Karpas-422 (cell line): ENCODE measurements at regions not wholly inside any gene's neighbourhood (a gene's known extent, or its start where the extent isn't known, plus 50 kb on each side); places are given as distances from the start of the nearest gene placed in this dataset.

ENCODE experiments used
- DNase-seq: peaks from one replicate; pipeline ENCODE4 v3.0.0-alpha.2; 2015
- H2AFZ ChIP-seq: fragments of 200-600 bp; sonication (generic); 2 replicates; pipeline ENCODE4 v1.6.1; 2014; ENCODE audit warnings: antibody characterized with exemption, low read length, mixed read lengths
- H3K27ac ChIP-seq: fragments of 200-600 bp; sonication (generic); 2 replicates; pipeline ENCODE4 v1.5.1; 2014; ENCODE audit warnings: mild to moderate bottlenecking, low read length, moderate library complexity
- H3K27me3 ChIP-seq: fragments of 200-600 bp; sonication (generic); 2 replicates; pipeline ENCODE4 v1.6.1; 2014; ENCODE audit warnings: low read length, mixed read lengths
- H3K36me3 ChIP-seq: fragments of 200-600 bp; sonication (generic); 2 replicates; pipeline ENCODE4 v1.6.1; 2014; ENCODE audit warnings: low read length, mixed read lengths; ENCODE audit not compliant: insufficient read depth
- H3K4me1 ChIP-seq: fragments of 200-600 bp; sonication (generic); 2 replicates; pipeline ENCODE4 v1.6.1; 2014; ENCODE audit warnings: mild to moderate bottlenecking, low read length, mixed read lengths
- H3K4me2 ChIP-seq: fragments of 200-600 bp; sonication (generic); 2 replicates; pipeline ENCODE4 v1.6.1; 2014; ENCODE audit warnings: low read length, low read depth, mild to moderate bottlenecking; ENCODE audit not compliant: poor library complexity, severe bottlenecking
- H3K4me3 ChIP-seq: fragments of 200-600 bp; sonication (generic); 2 replicates; pipeline ENCODE4 v1.5.1; 2014; ENCODE audit warnings: mild to moderate bottlenecking, antibody characterized with exemption, low read length, mixed read lengths
- H3K79me2 ChIP-seq: fragments of 200-600 bp; sonication (generic); 2 replicates; pipeline ENCODE4 v1.6.1; 2014; ENCODE audit warnings: mild to moderate bottlenecking, low read length, mixed read lengths
- H3K9ac ChIP-seq: fragments of 200-600 bp; sonication (generic); 2 replicates; pipeline ENCODE4 v1.6.0; 2014; ENCODE audit warnings: low read length
- H3K9me2 ChIP-seq: fragments of 200-600 bp; sonication (generic), shearing (Covaris generic); replicated peaks from 2 replicates; pipeline ENCODE4 v1.6.0; 2014; ENCODE audit warnings: mild to moderate bottlenecking, low read length, moderate library complexity; ENCODE audit not compliant: insufficient read depth
- H3K9me3 ChIP-seq: fragments of 300-700, 200-600 bp; sonication (generic); 2 replicates; pipeline ENCODE4 v1.6.1; 2014; ENCODE audit warnings: low read length, mixed read lengths
- H4K20me1 ChIP-seq: fragments of 200-600 bp; sonication (generic); 2 replicates; pipeline ENCODE4 v1.6.1; 2014; ENCODE audit warnings: mild to moderate bottlenecking, antibody characterized with exemption, low read length, low read depth; ENCODE audit not compliant: insufficient read depth

GRCh38 chr16:73251608-73252007 lies 203.7 kb upstream of the ZFHX3 start:
- H3K36me3 ChIP-seq, result no peaks in the 10 kb centered on the region
- no peaks in the 10 kb centered on the region for H4K20me1 ChIP-seq
- DNase-seq, result no peak
- no peak overlapping the region for H3K9ac ChIP-seq
- H3K27ac ChIP-seq, result no peak overlapping the region
- no peak overlapping the region for H3K4me3 ChIP-seq
- no peaks in the 10 kb centered on the region for H3K79me2 ChIP-seq
- H3K4me1 ChIP-seq, result no peaks in the 10 kb centered on the region
- no peaks in the 10 kb centered on the region for H3K9me3 ChIP-seq
- H3K27me3 ChIP-seq, result no peaks in the 10 kb centered on the region
- no peak overlapping the region for H3K4me2 ChIP-seq
- H2AFZ ChIP-seq, result no peak overlapping the region
- H3K9me2 ChIP-seq, result no peaks in the 10 kb centered on the region

- H3K9ac ChIP-seq, result no peak overlapping the region
- DNase-seq, result no peak
- no peaks in the 10 kb centered on the region for H3K4me1 ChIP-seq
- no peak overlapping the region for H3K27ac ChIP-seq
- no peaks in the 10 kb centered on the region for H3K9me2 ChIP-seq
- no peaks in the 10 kb centered on the region for H3K36me3 ChIP-seq
- H2AFZ ChIP-seq, result no peak overlapping the region
- H3K4me2 ChIP-seq, result no peak overlapping the region
- no peak overlapping the region for H3K4me3 ChIP-seq
- no peaks in the 10 kb centered on the region for H4K20me1 ChIP-seq
- no peaks in the 10 kb centered on the region for H3K9me3 ChIP-seq
- no peaks in the 10 kb centered on the region for H3K27me3 ChIP-seq
- no peaks in the 10 kb centered on the region for H3K79me2 ChIP-seq
Measured at GRCh38 chr16:73248316-73248715, 200.4 kb upstream of the ZFHX3 start.

- Histone ChIP-seq H2AFZ (no peak overlapping the region), H3K9ac (no peak overlapping the region), H3K27ac (no peak overlapping the region), H3K27me3 (no peaks in the 10 kb centered on the region), H3K79me2 (no peaks in the 10 kb centered on the region), H3K9me2 (no peaks in the 10 kb centered on the region), H3K4me2 (no peak overlapping the region), H3K4me1 (no peaks in the 10 kb centered on the region), H3K36me3 (no peaks in the 10 kb centered on the region), H3K9me3 (no peaks in the 10 kb centered on the region), H3K4me3 (no peak overlapping the region), H4K20me1 (no peaks in the 10 kb centered on the region)
- no peak for DNase-seq
Measured at GRCh38 chr16:73240920-73241319, 193.0 kb upstream of the ZFHX3 start.

GRCh38 chr16:73237601-73238000 lies 189.7 kb upstream of the ZFHX3 start:
- Histone ChIP-seq H4K20me1 (no peaks in the 10 kb centered on the region), H3K4me3 (no peak overlapping the region)

GRCh38 chr16:73234496-73234895 lies 186.6 kb upstream of the ZFHX3 start:
- DNase-seq, result no peak
- Histone ChIP-seq H3K4me1 (no peaks in the 10 kb centered on the region), H4K20me1 (no peaks in the 10 kb centered on the region), H3K4me2 (no peak overlapping the region), H3K4me3 (no peak overlapping the region), H3K9ac (no peak overlapping the region), H3K9me2 (no peaks in the 10 kb centered on the region), H2AFZ (no peak overlapping the region), H3K36me3 (no peaks in the 10 kb centered on the region), H3K27ac (no peak overlapping the region), H3K27me3 (no peaks in the 10 kb centered on the region), H3K9me3 (no peaks in the 10 kb centered on the region), H3K79me2 (no peaks in the 10 kb centered on the region)

More at GRCh38 chr16:73237601-73238000, 189.7 kb upstream of the ZFHX3 start:
- Histone ChIP-seq H2AFZ (no peak overlapping the region), H3K4me1 (no peaks in the 10 kb centered on the region), H3K27ac (no peak overlapping the region), H3K36me3 (no peaks in the 10 kb centered on the region), H3K27me3 (no peaks in the 10 kb centered on the region), H3K4me2 (no peak overlapping the region), H3K79me2 (no peaks in the 10 kb centered on the region), H3K9me3 (no peaks in the 10 kb centered on the region), H3K9me2 (no peaks in the 10 kb centered on the region), H3K9ac (no peak overlapping the region)
- no peak for DNase-seq

- H3K4me3 ChIP-seq, result no peak overlapping the region
- no peaks in the 10 kb centered on the region for H3K4me1 ChIP-seq
- DNase-seq, result no peak
- H3K27ac ChIP-seq, result no peak overlapping the region
- H2AFZ ChIP-seq, result no peak overlapping the region
- no peak overlapping the region for H3K4me2 ChIP-seq
- no peak overlapping the region for H3K9ac ChIP-seq
- no peaks in the 10 kb centered on the region for H3K36me3 ChIP-seq
- H3K27me3 ChIP-seq, result no peaks in the 10 kb centered on the region
- H3K9me2 ChIP-seq, result no peaks in the 10 kb centered on the region
- H3K9me3 ChIP-seq, result no peaks in the 10 kb centered on the region
- no peaks in the 10 kb centered on the region for H3K79me2 ChIP-seq
- no peaks in the 10 kb centered on the region for H4K20me1 ChIP-seq
Measured at GRCh38 chr16:73233846-73234424, 186.0 kb upstream of the ZFHX3 start.

GRCh38 chr16:73233329-73233765 lies 185.4 kb upstream of the ZFHX3 start:
- H2AFZ ChIP-seq, result no peak overlapping the region
- no peaks in the 10 kb centered on the region for H3K36me3 ChIP-seq
- no peaks in the 10 kb centered on the region for H3K27me3 ChIP-seq
- no peaks in the 10 kb centered on the region for H3K9me2 ChIP-seq
- H3K4me3 ChIP-seq, result no peak overlapping the region
- DNase-seq, result no peak
- H3K9ac ChIP-seq, result no peak overlapping the region
- no peak overlapping the region for H3K27ac ChIP-seq
- H3K4me1 ChIP-seq, result no peaks in the 10 kb centered on the region
- H4K20me1 ChIP-seq, result no peaks in the 10 kb centered on the region
- H3K79me2 ChIP-seq, result no peaks in the 10 kb centered on the region
- H3K4me2 ChIP-seq, result no peak overlapping the region
- H3K9me3 ChIP-seq, result no peaks in the 10 kb centered on the region

DNA sequence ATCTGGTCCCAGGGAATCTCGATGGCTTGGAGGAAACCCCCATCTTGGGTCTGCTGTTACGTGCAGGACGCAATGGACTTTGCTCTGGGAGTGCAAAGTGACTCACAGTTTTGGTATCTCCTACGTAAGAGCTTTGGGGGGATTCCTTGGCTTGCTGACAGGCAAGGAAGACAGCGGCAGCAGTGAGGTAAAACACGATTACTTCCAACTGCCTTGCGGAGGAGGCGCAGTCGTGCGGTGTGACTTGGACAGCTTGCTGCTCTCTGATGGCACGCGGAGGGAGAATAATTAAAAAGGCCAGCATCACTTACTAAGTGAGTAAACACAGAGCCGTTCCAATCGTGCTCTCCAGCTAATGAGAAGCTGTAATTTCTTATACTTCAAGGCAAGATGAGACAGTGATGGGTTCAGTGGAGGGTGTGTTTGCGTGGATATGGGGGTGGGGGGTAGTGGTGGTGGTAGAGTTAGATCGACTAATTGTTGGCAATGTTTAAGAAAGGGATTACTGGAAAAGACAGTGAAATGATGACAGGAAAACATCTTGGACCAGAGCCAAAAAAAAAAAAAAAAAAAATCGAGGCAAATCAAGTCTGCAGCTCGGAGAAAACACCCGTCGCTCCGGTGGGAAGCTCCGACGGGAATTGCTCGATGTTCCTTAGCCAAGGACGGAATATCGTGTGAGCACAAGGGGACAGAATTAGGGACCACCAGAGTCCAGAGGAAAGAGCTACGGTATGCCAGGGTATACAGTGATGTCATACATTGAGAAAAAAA lies 184.8 kb upstream of the ZFHX3 start:
- H3K9me3 ChIP-seq, result no peaks in the 10 kb centered on the region
- no peak overlapping the region for H3K27ac ChIP-seq
- H4K20me1 ChIP-seq, result no peaks in the 10 kb centered on the region
- H3K9ac ChIP-seq, result no peak overlapping the region
- no peaks in the 10 kb centered on the region for H3K36me3 ChIP-seq
- H2AFZ ChIP-seq, result no peak overlapping the region
- no peaks in the 10 kb centered on the region for H3K4me1 ChIP-seq
- H3K4me3 ChIP-seq, result no peak overlapping the region
- no peaks in the 10 kb centered on the region for H3K79me2 ChIP-seq
- no peaks in the 10 kb centered on the region for H3K27me3 ChIP-seq
- no peak overlapping the region for H3K4me2 ChIP-seq
- no peaks in the 10 kb centered on the region for H3K9me2 ChIP-seq
- no peak for DNase-seq
